OCI-LY1 (cell line): ENCODE measurements at regions not wholly inside any gene's neighbourhood (a gene's known extent, or its start where the extent isn't known, plus 50 kb on each side); places are given as distances from the start of the nearest gene placed in this dataset.

ENCODE experiments used
- CTCF ChIP-seq: fragments of 200-600 bp; sonication (generic), shearing (Covaris generic); IDR thresholded peaks from 2 replicates; pipeline ENCODE4 v1.5.1; 2017; ENCODE audit warnings: mild to moderate bottlenecking, antibody characterized with exemption, low read length, moderate library complexity, mixed read lengths
- EZH2 ChIP-seq: fragments of 200-600 bp; sonication (generic), shearing (Covaris generic); IDR thresholded peaks from 2 replicates; pipeline ENCODE4 v1.8.0; 2017; ENCODE audit warnings: borderline replicate concordance, mixed run types, mild to moderate bottlenecking, antibody characterized with exemption, low read length, moderate library complexity, mixed read lengths

GRCh38 chr6:146931214-146931613 lies 273.0 kb upstream of the STXBP5 start:
- TF ChIP-seq CTCF (no peak), EZH2 (no peak)
